ENCODE measurements at regions not wholly inside any gene's neighbourhood (a gene's known extent, or its start where the extent isn't known, plus 50 kb on each side); places are given as distances from the start of the nearest gene placed in this dataset.

GRCh38 chr13:88063741-88064140 lies 392.6 kb downstream of the SLITRK5 start:
- TF ChIP-seq GATA3 (IDR thresholded peaks at IDR 0.05; ENCODE audit: low read depth, low read length) = no peak

DNA sequence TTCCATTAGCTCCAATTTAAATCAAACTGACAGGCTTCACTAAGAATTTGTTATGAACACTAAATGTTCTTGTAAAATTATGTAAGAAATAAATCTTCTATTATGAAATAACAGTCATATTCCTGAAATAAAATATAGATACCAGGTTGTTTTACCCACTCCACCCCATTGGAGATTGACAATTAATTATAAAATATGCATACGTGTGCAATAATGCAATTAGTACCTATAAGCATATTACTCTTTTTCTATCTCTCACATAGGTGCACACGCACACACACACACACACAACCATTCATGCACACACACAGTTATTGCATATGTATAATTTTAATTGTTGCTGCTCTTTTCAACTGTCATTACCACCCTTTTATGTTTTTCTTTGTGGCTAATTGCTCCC lies 395.7 kb downstream of the SLITRK5 start:
- TF ChIP-seq GATA3 (IDR thresholded peaks at IDR 0.05; ENCODE audit: low read depth, low read length) (no peak), GATA2 (IDR thresholded peaks at IDR 0.05; ENCODE audit: low read depth, low read length) (no peak)

DNA sequence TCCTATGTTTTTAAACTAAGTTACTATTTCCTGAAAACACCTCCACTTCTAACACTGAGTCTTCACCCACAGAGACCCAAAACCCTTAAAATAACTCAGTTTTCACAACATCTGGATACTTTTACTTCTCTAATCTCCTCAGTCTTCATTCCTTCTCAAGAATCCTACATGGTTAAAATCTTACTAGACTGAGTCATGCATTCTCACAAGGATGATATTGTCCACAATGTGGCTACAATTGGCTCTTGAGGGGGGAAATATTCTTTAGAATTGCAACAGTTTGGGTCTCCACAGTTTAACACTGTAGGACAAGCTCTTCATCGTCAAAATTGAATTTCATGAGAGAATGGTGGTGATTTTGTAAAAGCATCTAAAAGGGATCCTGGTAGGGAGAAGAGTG lies 397.1 kb downstream of the SLITRK5 start:
- TF ChIP-seq GATA3 (IDR thresholded peaks at IDR 0.05; ENCODE audit: low read depth, low read length) = no peak
- no peak for TF ChIP-seq GATA2 (IDR thresholded peaks at IDR 0.05; ENCODE audit: low read depth, low read length)

DNA sequence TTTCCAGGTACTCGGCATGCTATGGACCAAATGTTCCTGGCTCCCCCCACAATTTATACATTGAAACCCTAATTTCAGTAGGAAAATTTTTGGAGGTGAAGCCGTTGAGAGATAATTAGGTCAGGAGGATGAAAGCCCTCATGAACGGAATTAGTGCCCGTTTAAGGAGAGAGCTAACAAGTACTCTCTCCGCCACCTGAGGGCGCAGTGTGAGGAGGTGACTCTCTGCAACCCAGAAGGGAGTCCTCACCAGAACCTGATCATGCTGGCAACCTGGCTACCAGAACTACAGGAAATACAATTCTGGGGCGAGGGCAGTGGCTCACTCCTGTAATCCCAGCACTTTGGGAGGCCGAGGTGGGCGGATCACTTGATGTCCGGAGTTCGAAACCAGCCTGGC lies 397.8 kb downstream of the SLITRK5 start:
- TF ChIP-seq GATA3 (IDR thresholded peaks at IDR 0.05; ENCODE audit: low read depth, low read length) (no peak), GATA2 (IDR thresholded peaks at IDR 0.05; ENCODE audit: low read depth, low read length) (no peak)

GRCh38 chr13:88071371-88071770 lies 400.2 kb downstream of the SLITRK5 start:
- TF ChIP-seq GATA3 (IDR thresholded peaks at IDR 0.05; ENCODE audit: low read depth, low read length) (no peak), GATA2 (IDR thresholded peaks at IDR 0.05; ENCODE audit: low read depth, low read length) (no peak)

GRCh38 chr13:88074794-88075510 lies 403.8 kb downstream of the SLITRK5 start:
- TF ChIP-seq GATA3 (IDR thresholded peaks at IDR 0.05; ENCODE audit: low read depth, low read length) (no peak), GATA2 (IDR thresholded peaks at IDR 0.05; ENCODE audit: low read depth, low read length) (no peak)

GRCh38 chr13:88085036-88085435 lies 413.9 kb downstream of the SLITRK5 start:
- TF ChIP-seq GATA2 (IDR thresholded peaks at IDR 0.05; ENCODE audit: low read depth, low read length) = no peak
- TF ChIP-seq GATA3 (IDR thresholded peaks at IDR 0.05; ENCODE audit: low read depth, low read length) = no peak

GRCh38 chr13:88086577-88086976 lies 415.4 kb downstream of the SLITRK5 start:
- TF ChIP-seq GATA3 (IDR thresholded peaks at IDR 0.05; ENCODE audit: low read depth, low read length) (no peak), GATA2 (IDR thresholded peaks at IDR 0.05; ENCODE audit: low read depth, low read length) (no peak)

DNA sequence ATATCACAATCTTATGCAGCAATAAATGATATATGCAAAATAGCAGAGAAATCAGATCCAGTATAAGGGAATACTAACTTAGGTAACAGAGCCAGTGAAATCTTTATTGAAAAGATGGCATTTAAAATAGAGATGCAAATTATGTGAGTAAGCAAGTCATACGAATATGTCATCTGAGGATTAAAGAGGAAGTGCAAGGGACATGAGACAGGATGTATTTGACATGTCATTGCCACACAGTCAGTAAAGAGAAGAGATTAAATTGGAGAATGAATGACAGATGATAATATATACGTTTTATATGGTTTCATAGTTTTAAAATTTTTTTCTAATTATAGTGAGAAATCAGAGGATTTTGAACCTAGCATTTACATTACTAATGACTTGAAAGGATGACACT lies 426.4 kb downstream of the SLITRK5 start:
- no peak for TF ChIP-seq GATA2 (IDR thresholded peaks at IDR 0.05; ENCODE audit: low read depth, low read length)
- TF ChIP-seq GATA3 (IDR thresholded peaks at IDR 0.05; ENCODE audit: low read depth, low read length) = no peak

DNA sequence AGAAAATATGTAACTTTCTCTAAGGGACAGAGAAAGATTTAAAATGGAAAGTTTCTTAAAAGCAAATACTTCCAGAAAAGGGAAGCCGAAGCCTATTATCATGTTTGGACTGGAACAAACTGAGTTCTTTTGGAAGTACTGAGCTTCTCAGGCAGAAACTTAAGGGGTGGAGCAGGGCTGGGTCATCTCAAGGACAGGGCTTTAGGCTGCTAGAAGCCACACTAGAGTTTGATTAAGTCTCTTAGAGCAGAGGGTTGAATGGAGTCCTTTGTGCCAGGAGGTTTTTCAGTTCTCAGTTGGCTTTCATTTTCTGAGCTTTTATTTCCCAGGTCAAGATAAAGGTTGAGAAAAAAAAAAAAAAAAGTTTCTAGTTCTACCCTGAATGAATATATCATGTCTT lies 432.7 kb downstream of the SLITRK5 start:
- no peak for TF ChIP-seq GATA3 (IDR thresholded peaks at IDR 0.05; ENCODE audit: low read depth, low read length)

DNA sequence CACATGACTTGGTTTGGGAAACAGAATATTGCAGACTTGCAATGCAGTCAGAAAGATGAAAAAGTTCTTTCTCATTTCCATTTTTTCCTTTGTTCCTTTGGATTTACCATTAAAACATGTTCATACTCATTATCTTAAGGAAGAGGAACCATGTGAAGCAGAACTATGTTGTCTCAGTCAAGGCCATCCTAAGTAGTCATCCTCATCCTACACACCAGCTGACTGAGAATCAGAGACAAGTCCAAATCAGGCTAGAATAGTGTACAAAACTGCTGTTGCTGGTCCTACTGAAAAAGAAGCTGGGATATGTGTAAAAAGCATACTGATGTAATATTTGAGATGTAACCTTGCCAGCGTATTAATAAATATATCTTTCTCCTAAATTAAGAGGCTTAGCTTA lies 433.4 kb downstream of the SLITRK5 start:
- TF ChIP-seq GATA2 (IDR thresholded peaks at IDR 0.05; ENCODE audit: low read depth, low read length) (no peak), GATA3 (IDR thresholded peaks at IDR 0.05; ENCODE audit: low read depth, low read length) (no peak)

GRCh38 chr13:88107570-88107969 lies 436.4 kb downstream of the SLITRK5 start:
- TF ChIP-seq GATA3 (IDR thresholded peaks at IDR 0.05; ENCODE audit: low read depth, low read length) (no peak), GATA2 (IDR thresholded peaks at IDR 0.05; ENCODE audit: low read depth, low read length) (no peak)

GRCh38 chr13:88112526-88112925 lies 441.4 kb downstream of the SLITRK5 start:
- no peak for TF ChIP-seq GATA2 (IDR thresholded peaks at IDR 0.05; ENCODE audit: low read depth, low read length)
- no peak for TF ChIP-seq GATA3 (IDR thresholded peaks at IDR 0.05; ENCODE audit: low read depth, low read length)

DNA sequence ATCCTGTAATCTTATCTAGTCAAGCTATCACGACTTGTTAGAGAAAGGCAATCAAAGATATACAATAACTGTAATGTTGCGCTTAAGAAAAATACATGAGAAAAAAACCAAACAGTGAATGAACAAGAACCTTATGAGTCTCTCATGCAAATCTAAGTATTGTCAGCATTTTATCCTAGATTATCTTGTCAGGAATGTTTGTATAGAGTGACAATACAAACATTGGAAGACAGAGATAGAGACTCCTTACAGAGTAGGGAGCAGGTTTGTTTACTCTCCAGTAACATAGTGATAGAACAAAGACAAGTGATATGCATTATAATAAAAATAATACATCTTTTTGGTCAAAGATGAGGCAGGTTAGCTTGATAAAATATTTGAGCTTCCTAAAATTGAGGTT lies 444.8 kb downstream of the SLITRK5 start:
- TF ChIP-seq GATA2 (IDR thresholded peaks at IDR 0.05; ENCODE audit: low read depth, low read length) = no peak
- no peak for TF ChIP-seq GATA3 (IDR thresholded peaks at IDR 0.05; ENCODE audit: low read depth, low read length)

DNA sequence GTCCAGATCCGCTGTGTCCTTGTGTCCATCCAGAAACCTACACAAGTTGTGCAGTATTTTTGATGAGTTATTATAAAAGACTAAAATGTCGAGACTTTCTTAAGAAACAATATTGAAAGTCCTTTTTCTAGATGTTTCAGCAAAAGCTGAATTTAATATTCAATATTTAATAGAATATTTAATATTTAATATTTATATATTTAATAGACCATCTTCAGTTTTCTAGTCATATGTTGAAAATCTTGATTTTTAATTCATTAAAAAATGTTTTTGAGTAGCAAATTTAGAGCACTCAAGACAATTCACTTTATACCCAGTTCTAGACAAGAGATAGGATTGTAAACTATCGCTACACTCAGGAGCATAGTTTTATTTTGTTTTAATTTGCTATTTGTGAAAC lies 447.8 kb downstream of the SLITRK5 start:
- TF ChIP-seq GATA3 (IDR thresholded peaks at IDR 0.05; ENCODE audit: low read depth, low read length) = no peak
- TF ChIP-seq GATA2 (IDR thresholded peaks at IDR 0.05; ENCODE audit: low read depth, low read length) = no peak

DNA sequence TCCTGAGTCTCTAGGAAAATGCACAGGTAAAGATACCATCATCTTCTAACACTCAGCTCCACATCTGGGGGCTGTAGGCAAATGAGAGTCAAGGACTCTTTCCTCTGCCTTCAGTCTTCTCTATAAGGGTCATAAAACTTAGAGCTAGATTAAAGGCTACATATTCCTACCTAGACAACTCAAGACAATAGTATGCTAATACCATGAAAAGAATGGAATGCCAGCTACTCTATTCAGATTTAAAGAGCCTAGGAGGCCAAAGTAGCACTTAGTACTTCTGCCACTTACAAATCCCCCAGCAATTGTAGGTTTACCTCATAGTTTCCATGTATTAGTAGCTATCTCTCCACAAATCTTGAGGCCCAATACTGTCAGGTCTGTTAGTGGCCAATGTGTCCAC lies 453.0 kb downstream of the SLITRK5 start:
- TF ChIP-seq GATA2 (IDR thresholded peaks at IDR 0.05; ENCODE audit: low read depth, low read length) (no peak), GATA3 (IDR thresholded peaks at IDR 0.05; ENCODE audit: low read depth, low read length) (no peak)

Data from SH-SY5Y (cell line).